Left lung (tissue), 4 donors: ENCODE measurements at regions not wholly inside any gene's neighbourhood (a gene's known extent, or its start where the extent isn't known, plus 50 kb on each side); places are given as distances from the start of the nearest gene placed in this dataset.

Experiments used
- ATAC-seq: fragments of 200-7000 bp; cut with Tn5 transposase; one replicate; pipeline ENCODE4 v1.9.1; 2020; ENCODE audit warnings: moderate library complexity
- DNase-seq, 4 donors: peaks; one replicate each; pipeline ENCODE4 v3.0.0-alpha.2; 2013 to 2020
- H3K27ac ChIP-seq, 2 donors: fragments of 200-600 bp; sonication (generic) in 1 of 2; one replicate each; pipeline versions ENCODE4 v1.5.0 to v1.8.0; 2020 to 2021
- H3K27me3 ChIP-seq, 2 donors: fragments of 200-600 bp; sonication (generic) in 1 of 2; one replicate each; pipeline versions ENCODE4 v1.5.0 to v1.8.0; 2020 to 2021
- H3K36me3 ChIP-seq, 2 donors: fragments of 200-600 bp; sonication (generic) in 1 of 2; one replicate each; pipeline versions ENCODE4 v1.5.0 to v1.8.0; 2020 to 2021
- H3K4me1 ChIP-seq, 2 donors: fragments of 200-600 bp; one replicate each; pipeline ENCODE4 v1.8.0; 2021
- H3K4me3 ChIP-seq, 2 donors: fragments of 200-600 bp; sonication (generic) in 1 of 2; one replicate each; pipeline versions ENCODE4 v1.5.0 to v1.8.0; 2020 to 2021; ENCODE audit warnings: mild to moderate bottlenecking in 1 of 2
- H3K9me3 ChIP-seq, 2 donors: fragments of 200-600 bp; sonication (generic) in 1 of 2; one replicate each; pipeline versions ENCODE4 v1.5.0 to v1.8.0; 2020 to 2021
- CTCF ChIP-seq, 2 donors: fragments of 200-600 bp; sonication (generic) in 1 of 2; IDR thresholded peaks; one replicate each; pipeline versions ENCODE4 v1.5.0 to v1.8.0; 2021; ENCODE audit warnings: antibody characterized with exemption in 2 of 2
- intact Hi-C, 2 donors: fragments of 100-400 bp; cut with DNase I; formaldehyde crosslinking; loops; one replicate each; pipeline versions ENCODE4 v1.11.2 to v1.14.2; 2022
- donor health status: DM: no; HTN: yes; CAD: no.
- donor health status: DM: no; HTN: no; CAD: no.

DNA sequence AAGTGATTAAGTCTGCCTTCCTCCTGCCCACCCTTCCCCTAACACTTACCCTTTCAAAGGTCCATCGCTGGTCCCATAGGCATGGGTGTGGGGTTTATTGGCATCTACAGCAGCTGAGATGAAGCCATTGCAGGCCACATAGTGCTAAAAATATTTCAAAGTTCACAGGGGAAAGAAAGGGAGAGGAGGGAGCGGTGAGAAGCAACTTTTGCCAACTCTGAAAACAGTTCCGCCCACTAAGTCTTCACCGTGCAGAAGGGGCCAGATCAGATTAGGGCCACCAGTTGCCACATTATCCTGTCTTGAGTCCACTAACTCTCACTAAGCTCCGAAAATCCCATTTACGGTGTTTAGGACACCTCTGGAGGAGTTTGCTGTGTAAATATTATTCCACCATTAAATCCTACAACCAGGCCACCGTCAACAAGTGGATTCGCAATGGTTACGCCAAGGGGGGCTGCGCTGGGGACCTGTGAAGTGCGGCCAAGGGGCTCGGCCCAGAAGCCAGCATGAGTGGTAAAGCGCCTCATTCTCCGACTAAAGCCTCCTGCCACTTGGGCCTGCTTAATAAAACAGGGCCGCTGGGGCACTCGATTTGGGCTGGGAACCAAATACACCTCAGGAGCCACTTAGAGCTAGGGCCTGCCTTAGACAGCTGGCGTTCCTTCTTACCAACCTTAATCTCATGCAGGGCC is 534.9 kb downstream of the MIAT start:
- H3K4me3 ChIP-seq, result no peak overlapping the region
- no peaks in the 10 kb centered on the region for H3K4me1 ChIP-seq
- intact Hi-C loops, result no loop called here
- H3K27ac ChIP-seq, result no peak overlapping the region
- DNase-seq (no peak), ATAC-seq (no peak)
- no peak for TF ChIP-seq CTCF (IDR thresholded peaks at IDR 0.05)
- H3K9me3 ChIP-seq, result no peaks in the 10 kb centered on the region
- no peaks in the 10 kb centered on the region for H3K27me3 ChIP-seq
- no peaks in the 10 kb centered on the region for H3K36me3 ChIP-seq

- TF ChIP-seq CTCF (IDR thresholded peaks at IDR 0.05), result no peak
- DNase-seq (no peak), ATAC-seq (no peak)
- Histone ChIP-seq H3K9me3 (no peaks in the 10 kb centered on the region), H3K4me1 (no peaks in the 10 kb centered on the region), H3K36me3 (no peaks in the 10 kb centered on the region), H3K4me3 (no peak overlapping the region), H3K27me3 (no peaks in the 10 kb centered on the region), H3K27ac (no peak overlapping the region)
- intact Hi-C loops, result no loop called here
Measured at GRCh38 chr22:27193215-27193614, 535.8 kb downstream of the MIAT start.

DNA sequence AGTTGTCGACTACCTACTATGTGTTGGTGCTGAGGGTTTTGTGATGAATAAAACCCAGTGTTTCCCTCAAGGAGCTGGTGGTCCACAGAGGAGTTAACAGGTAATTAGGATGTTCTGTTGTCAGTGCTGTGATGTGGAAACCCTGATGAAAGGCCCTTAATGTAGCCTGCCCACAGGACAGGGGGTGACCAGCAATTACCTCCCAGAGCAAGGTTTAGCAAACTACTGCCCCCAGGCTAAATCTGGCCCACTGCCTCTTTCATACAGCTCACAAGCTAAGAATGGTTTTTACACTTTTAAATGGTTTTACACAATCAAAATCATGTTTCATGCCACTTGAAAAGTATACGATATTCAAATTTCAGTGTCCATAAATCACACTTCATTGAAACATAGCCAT is 536.2 kb downstream of the MIAT start:
- intact Hi-C loops, result no loop called here
- no peak for ATAC-seq
- DNase-seq, result no peak
- H3K27me3 ChIP-seq, result no peaks in the 10 kb centered on the region
- no peak for TF ChIP-seq CTCF (IDR thresholded peaks at IDR 0.05)
- no peak overlapping the region for H3K4me3 ChIP-seq
- H3K27ac ChIP-seq, result no peak overlapping the region
- no peaks in the 10 kb centered on the region for H3K4me1 ChIP-seq
- H3K9me3 ChIP-seq, result no peaks in the 10 kb centered on the region
- H3K36me3 ChIP-seq, result no peaks in the 10 kb centered on the region

DNA sequence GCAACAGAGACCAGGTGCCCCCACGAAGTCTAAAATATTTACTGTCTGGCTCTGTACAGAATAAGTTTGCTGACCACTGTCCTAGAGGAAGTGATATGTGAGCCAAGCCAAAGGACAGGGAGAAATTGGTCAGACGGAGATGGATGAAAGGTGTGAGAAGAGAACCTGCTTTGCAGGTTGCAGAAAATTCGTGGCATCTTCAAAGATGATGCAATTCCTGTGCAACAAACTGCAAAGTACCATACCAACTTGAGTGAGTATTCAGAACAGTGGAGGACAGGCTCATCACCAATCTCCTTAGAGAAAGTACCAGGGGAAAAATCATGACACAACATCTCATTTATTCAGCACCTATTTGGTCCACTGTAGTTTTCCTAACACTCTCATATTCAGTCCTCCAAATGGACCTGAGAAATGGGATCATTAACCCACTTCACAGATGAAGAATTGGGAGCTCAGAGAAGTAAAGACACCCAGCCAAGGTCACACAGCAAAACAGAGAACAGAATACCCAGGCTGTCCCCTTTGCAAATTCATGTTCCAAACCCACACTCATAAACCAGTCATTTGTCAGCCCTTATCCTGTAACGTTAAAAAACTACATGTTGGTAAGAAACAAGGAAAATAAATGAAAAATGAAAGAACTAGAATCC is 536.8 kb downstream of the MIAT start:
- ATAC-seq, result no peak
- H3K27me3 ChIP-seq, result no peaks in the 10 kb centered on the region
- no peak overlapping the region for H3K4me3 ChIP-seq
- intact Hi-C loops, result no loop called here
- TF ChIP-seq CTCF (IDR thresholded peaks at IDR 0.05), result no peak
- no peaks in the 10 kb centered on the region for H3K36me3 ChIP-seq
- H3K27ac ChIP-seq, result no peak overlapping the region
- no peaks in the 10 kb centered on the region for H3K4me1 ChIP-seq
- H3K9me3 ChIP-seq, result no peaks in the 10 kb centered on the region
- no peak for DNase-seq

GRCh38 chr22:27195094-27195493 is 537.7 kb downstream of the MIAT start:
- Histone ChIP-seq H3K4me1 (no peaks in the 10 kb centered on the region), H3K27me3 (no peaks in the 10 kb centered on the region), H3K36me3 (no peaks in the 10 kb centered on the region), H3K27ac (no peak overlapping the region), H3K4me3 (no peak overlapping the region), H3K9me3 (no peaks in the 10 kb centered on the region)
- ATAC-seq (peak; percentile 49), DNase-seq (peak in 2 of 4 donors; percentile 65 to 73)
- intact Hi-C loops, result no loop called here
- no peak for TF ChIP-seq CTCF (IDR thresholded peaks at IDR 0.05)
